GM12878 (cell line): ENCODE measurements at regions not wholly inside any gene's neighbourhood (a gene's known extent, or its start where the extent isn't known, plus 50 kb on each side); places are given as distances from the start of the nearest gene placed in this dataset.

Experiments
- ATAC-seq: fragments of 200-7000 bp; cut with Tn5 transposase; 3 replicates; pipeline ENCODE4 v1.9.1; 2020; ENCODE audit warnings: mild to moderate bottlenecking, moderate library complexity
- BruUV-seq: library from RNA; stranded (reverse); fragments of 400-500 nt; replicated peaks from 2 replicates; lab custom pipeline; 2021; lab: Mats Ljungman, UMichigan
- CTCF ChIA-PET: fragments of 300-600 bp; sonication (Branson Sonifier 250); formaldehyde crosslinking; extraction: SDS; loops from one replicate; lab custom pipeline; 2021; ENCODE audit warnings: inconsistent platforms; lab: Yijun Ruan, JAX
- POLR2A ChIA-PET: fragments of 350-600 bp; formaldehyde crosslinking; extraction: SDS; loops from one replicate; lab custom pipeline; 2021; ENCODE audit warnings: inconsistent platforms; lab: Charles Lee
- RAD21 ChIA-PET: fragments of 300-600 bp; sonication (Branson Sonifier 250); formaldehyde crosslinking; loops from one replicate; lab custom pipeline; 2023; ENCODE audit warnings: antibody characterized with exemption; ENCODE audit not compliant: unreplicated experiment; lab: Charles Lee
- SMC1A ChIA-PET: fragments of 300-600 bp; sonication (Branson Sonifier 250); formaldehyde crosslinking; loops from one replicate; lab custom pipeline; 2023; ENCODE audit not compliant: unreplicated experiment, uncharacterized antibody; lab: Charles Lee
- DNase-seq: peaks from one replicate; pipeline ENCODE4 v3.0.0-alpha.2; 2011; ENCODE audit warnings: low read depth, low spot score
- FAIRE-seq: peaks from 3 replicates; lab custom pipeline; 2011; peaks lifted over from hg19 to GRCh38; lab: Jason Lieb, UNC
- H2AFZ ChIP-seq: 2 replicates; pipeline ENCODE4 v1.6.0; 2011; ENCODE audit warnings: low read depth, low read length, control low read depth; ENCODE audit not compliant: control insufficient read depth
- H3K27ac ChIP-seq: 2 replicates; pipeline ENCODE4 v1.5.1; 2011; ENCODE audit warnings: control low read depth; ENCODE audit not compliant: control insufficient read depth, insufficient read depth
- H3K27me3 ChIP-seq, 2 experiments: replicated peaks in 1 of 2; 2 replicates each; pipeline versions ENCODE4 v1.6.0 to v1.6.1; 2011; ENCODE audit warnings: low read length in 1 of 2; ENCODE audit not compliant: control insufficient read depth in 2 of 2, insufficient read depth in 2 of 2
- H3K36me3 ChIP-seq, 2 experiments: 2 replicates each; pipeline ENCODE4 v1.5.1; 2011; ENCODE audit warnings: low read length in 1 of 2; ENCODE audit not compliant: control insufficient read depth in 2 of 2, insufficient read depth in 2 of 2
- H3K4me1 ChIP-seq: 2 replicates; pipeline ENCODE4 v1.6.1; 2011; ENCODE audit warnings: mild to moderate bottlenecking, low read length, moderate library complexity, mixed read lengths; ENCODE audit not compliant: control insufficient read depth, insufficient read depth
- H3K4me2 ChIP-seq: 2 replicates; pipeline ENCODE4 v1.6.0; 2011; ENCODE audit warnings: control low read depth; ENCODE audit not compliant: control insufficient read depth, insufficient read depth
- H3K4me3 ChIP-seq: fragments of 200-600 bp; sonication (generic); 2 replicates; pipeline ENCODE4 v1.5.1; 2016
- H3K79me2 ChIP-seq: 2 replicates; pipeline ENCODE4 v1.6.0; 2011; ENCODE audit warnings: low read length; ENCODE audit not compliant: control insufficient read depth, insufficient read depth
- H3K9ac ChIP-seq: 2 replicates; pipeline ENCODE4 v1.8.0; 2011; ENCODE audit warnings: low read length, control low read depth, mixed read lengths; ENCODE audit not compliant: control insufficient read depth, insufficient read depth
- H3K9me3 ChIP-seq: replicated peaks from 3 replicates; pipeline ENCODE4 v1.5.1; 2011; ENCODE audit warnings: mild to moderate bottlenecking, low read length; ENCODE audit not compliant: control insufficient read depth, insufficient read depth
- H4K20me1 ChIP-seq: 2 replicates; pipeline ENCODE4 v1.6.0; 2011; ENCODE audit not compliant: control insufficient read depth, insufficient read depth
- CHD2 ChIP-seq: IDR thresholded peaks from 2 replicates; pipeline ENCODE4 v1.6.1; 2011; ENCODE audit warnings: low read depth, low read length, improper control_type of control experiment, borderline replicate concordance
- CHD4 ChIP-seq: fragments of 200-600 bp; sonication (generic); IDR thresholded peaks from 2 replicates; pipeline ENCODE4 v1.6.1; 2016; ENCODE audit warnings: mild to moderate bottlenecking
- EP300 ChIP-seq, 2 experiments: fragments of 150-350 bp in 1 of 2; IDR thresholded peaks; 2 replicates each; pipeline ENCODE4 v1.6.1; 2011 to 2012; ENCODE audit warnings: low read depth in 2 of 2, low read length in 2 of 2, borderline replicate concordance in 1 of 2, improper control_type of control experiment in 1 of 2, inconsistent platforms in 1 of 2; ENCODE audit not compliant: control insufficient read depth in 1 of 2
- HCFC1 ChIP-seq: fragments of 150-350 bp; IDR thresholded peaks from 2 replicates; pipeline ENCODE4 v1.6.1; 2014; ENCODE audit warnings: low read length
- IRF5 ChIP-seq: fragments of 450-650 bp; IDR thresholded peaks from 2 replicates; pipeline ENCODE4 v1.6.1; 2017; ENCODE audit warnings: borderline replicate concordance
- MEF2B ChIP-seq: fragments of 450-650 bp; IDR thresholded peaks from 2 replicates; pipeline ENCODE4 v1.6.1; 2018; ENCODE audit warnings: mild to moderate bottlenecking, moderate library complexity; ENCODE audit not compliant: partially characterized antibody, poor library complexity, severe bottlenecking
- NFIC ChIP-seq: IDR thresholded peaks from 2 replicates; pipeline ENCODE4 v1.6.1; 2012; ENCODE audit warnings: low read depth, mild to moderate bottlenecking, inconsistent platforms, low read length, moderate library complexity
- RB1 ChIP-seq: fragments of 450-650 bp; formaldehyde crosslinking; IDR thresholded peaks from 2 replicates; pipeline ENCODE4 v1.6.1; 2017; ENCODE audit warnings: mild to moderate bottlenecking, borderline replicate concordance
- RELA ChIP-seq: fragments of 450-650 bp; IDR thresholded peaks from 2 replicates; pipeline ENCODE4 v1.8.0; 2014; ENCODE audit warnings: borderline replicate concordance; ENCODE audit not compliant: partially characterized antibody
- SMAD1 ChIP-seq: fragments of 450-650 bp; IDR thresholded peaks from 2 replicates; pipeline ENCODE4 v1.6.1; 2018; ENCODE audit warnings: mild to moderate bottlenecking, low read depth; ENCODE audit not compliant: partially characterized antibody
- SMC3 ChIP-seq: IDR thresholded peaks from 2 replicates; pipeline ENCODE4 v1.6.1; 2011; ENCODE audit warnings: low read length, improper control_type of control experiment, borderline replicate concordance
- STAT3 ChIP-seq: IDR thresholded peaks from 2 replicates; pipeline ENCODE4 v1.6.1; 2011; ENCODE audit warnings: low read depth, low read length, improper control_type of control experiment
- USF2 ChIP-seq: IDR thresholded peaks from 2 replicates; pipeline ENCODE4 v1.6.1; 2011; ENCODE audit warnings: low read depth, low read length, improper control_type of control experiment, borderline replicate concordance
- ZZZ3 ChIP-seq: IDR thresholded peaks from 2 replicates; pipeline ENCODE4 v1.6.1; 2011; ENCODE audit warnings: low read depth; ENCODE audit not compliant: control insufficient read depth, insufficient read length
- WGBS: methylation state at CpG from one replicate; pipeline ENCODE4 v1.1.6; 2016; ENCODE audit warnings: low lambda C conversion rate; ENCODE audit not compliant: insufficient replicate concordance, insufficient coverage; ENCODE audit errors: missing lambda C conversion rate; 5-methylcytosine and 5-hydroxymethylcytosine counted together
- in situ Hi-C: fragments of 300-500 bp; cut with MboI; formaldehyde crosslinking; loops from 9 replicates; pipeline ENCODE4 v1.14.3; 2018; ENCODE audit warnings: mixed read lengths
- intact Hi-C: fragments of 100-400 bp; cut with micrococcal nuclease; formaldehyde crosslinking; loops from one replicate; pipeline ENCODE4 v1.14.2; 2022; ENCODE audit not compliant: unreplicated experiment

DNA sequence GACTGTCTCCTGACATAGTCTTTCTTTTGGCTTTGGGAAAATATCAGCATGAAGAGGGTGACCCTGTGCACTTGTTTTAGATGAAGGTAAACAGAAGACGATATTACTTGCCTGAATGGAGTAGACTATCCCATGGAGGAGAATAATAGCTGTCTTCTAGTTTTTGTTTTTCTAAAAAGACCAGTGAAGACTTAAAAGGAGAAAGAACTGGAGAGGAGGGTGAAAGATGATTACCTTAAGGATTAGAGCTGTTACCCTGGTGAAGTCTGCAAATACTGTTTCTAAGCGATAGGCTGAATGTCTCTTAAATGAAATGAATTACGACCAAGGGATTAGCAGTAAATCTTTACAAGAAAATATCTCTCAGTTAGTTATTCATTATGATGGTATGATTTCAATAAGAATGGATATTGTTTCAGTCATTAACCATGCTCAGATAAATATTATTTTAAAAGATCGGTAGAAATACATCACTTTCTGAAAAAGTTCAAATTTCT, 255.6 kb upstream of the FERD3L start:
- ChIA-PET POLR2A (no interaction called here), RAD21 (no interaction called here), CTCF (interaction anchor here (1.2 kb wide), 1 partner anchor 23 kb away, joined by 4 read pairs; no protein-coding TSS in a partner anchor), SMC1A (interaction anchor here (0.6 to 2.7 kb wide), 2 partner anchors 12 to 24 kb away, joined by 3 to 8 read pairs; no protein-coding TSS in a partner anchor)
- Histone ChIP-seq H3K4me1 (no peaks in the 10 kb centered on the region), H3K36me3 (no peaks in the 10 kb centered on the region), H3K4me2 (no peak overlapping the region), H2AFZ (no peak overlapping the region), H3K9ac (no peak overlapping the region), H3K27me3 (no peaks in the 10 kb centered on the region), H3K27ac (no peak overlapping the region), H3K9me3 (no peaks in the 10 kb centered on the region), H3K4me3 (no peak overlapping the region), H4K20me1 (no peaks in the 10 kb centered on the region), H3K79me2 (no peaks in the 10 kb centered on the region)
- no peak for TF ChIP-seq RELA
- TF ChIP-seq IRF5, result no peak
- no peak for TF ChIP-seq HCFC1
- TF ChIP-seq USF2, result no peak
- TF ChIP-seq NFIC, result no peak
- no peak for TF ChIP-seq ZZZ3
- no peak for TF ChIP-seq SMAD1
- TF ChIP-seq CHD2, result no peak
- no peak for TF ChIP-seq CHD4
- TF ChIP-seq MEF2B, result no peak
- TF ChIP-seq RB1, result no peak
- no peak for TF ChIP-seq EP300 (IDR thresholded peaks at IDR 0.05; ENCODE audit: borderline replicate concordance in 1 of 2, control insufficient read depth in 1 of 2, low read depth in 2 of 2, low read length in 2 of 2)
- no peak for TF ChIP-seq STAT3
- no peak for TF ChIP-seq SMC3
- no peak for ATAC-seq
- BruUV-seq, result no TSS peak
- intact Hi-C loops (no loop called here), in situ Hi-C loops (no loop called here)
- no peak for FAIRE-seq
- DNase-seq, result no peak
- 42% methylated on average over 4 of the region's 4 CpGs for WGBS
